Cardiac muscle cell (in vitro differentiated cells and primary cell): ENCODE measurements at regions not wholly inside any gene's neighbourhood (a gene's known extent, or its start where the extent isn't known, plus 50 kb on each side); places are given as distances from the start of the nearest gene placed in this dataset.
A peak's percentile ranks its signal among the peaks of the same experiment; 100 is the strongest.

Experiments
- DNase-seq, 2 donors: peaks; one replicate each; pipeline versions ENCODE4 v3.0.0 to v3.0.0-alpha.2; 2010 to 2017; ENCODE audit warnings: low read depth in 1 of 2, low spot score in 1 of 2
- H3K27ac ChIP-seq: fragments of 200-600 bp; sonication (generic); 2 replicates; pipeline ENCODE4 v1.5.1; 2016
- H3K27me3 ChIP-seq: fragments of 200-600 bp; sonication (generic); 2 replicates; pipeline ENCODE4 v1.6.0; 2016; ENCODE audit warnings: control low read depth
- H3K36me3 ChIP-seq: fragments of 200-600 bp; sonication (generic); 2 replicates; pipeline ENCODE4 v1.5.1; 2016; ENCODE audit warnings: control low read depth
- H3K4me1 ChIP-seq: fragments of 200-600 bp; sonication (generic); 2 replicates; pipeline ENCODE4 v1.8.1; 2017; ENCODE audit warnings: low read depth, mild to moderate bottlenecking, mixed run types
- H3K4me3 ChIP-seq: fragments of 200-600 bp; sonication (generic); 2 replicates; pipeline ENCODE4 v1.5.1; 2016; ENCODE audit warnings: mild to moderate bottlenecking
- H3K9me3 ChIP-seq: fragments of 200-600 bp; sonication (generic); 2 replicates; pipeline ENCODE4 v1.5.1; 2017; ENCODE audit warnings: low read depth, mild to moderate bottlenecking, control low read depth
- CTCF ChIP-seq: IDR thresholded peaks from 2 replicates; pipeline ENCODE4 v1.5.1; 2012; ENCODE audit warnings: low read depth, mild to moderate bottlenecking, low read length

GRCh38 chr14:71606575-71606974 is 325.7 kb upstream of the RGS6 start:
- TF ChIP-seq CTCF = no peak
- DNase-seq = no peak
- no peak overlapping the region for H3K4me3 ChIP-seq
- peaks cover 2% of the 10 kb centered on the region for H3K4me1 ChIP-seq
- no peaks in the 10 kb centered on the region for H3K9me3 ChIP-seq
- H3K27ac ChIP-seq = no peak overlapping the region
- no peaks in the 10 kb centered on the region for H3K36me3 ChIP-seq
- no peaks in the 10 kb centered on the region for H3K27me3 ChIP-seq

GRCh38 chr14:71607056-71607455 is 325.2 kb upstream of the RGS6 start:
- no peaks in the 10 kb centered on the region for H3K36me3 ChIP-seq
- H3K4me1 ChIP-seq = peaks cover 2% of the 10 kb centered on the region
- H3K9me3 ChIP-seq = no peaks in the 10 kb centered on the region
- TF ChIP-seq CTCF = no peak
- H3K27ac ChIP-seq = no peak overlapping the region
- DNase-seq = no peak
- no peaks in the 10 kb centered on the region for H3K27me3 ChIP-seq
- no peak overlapping the region for H3K4me3 ChIP-seq

DNA sequence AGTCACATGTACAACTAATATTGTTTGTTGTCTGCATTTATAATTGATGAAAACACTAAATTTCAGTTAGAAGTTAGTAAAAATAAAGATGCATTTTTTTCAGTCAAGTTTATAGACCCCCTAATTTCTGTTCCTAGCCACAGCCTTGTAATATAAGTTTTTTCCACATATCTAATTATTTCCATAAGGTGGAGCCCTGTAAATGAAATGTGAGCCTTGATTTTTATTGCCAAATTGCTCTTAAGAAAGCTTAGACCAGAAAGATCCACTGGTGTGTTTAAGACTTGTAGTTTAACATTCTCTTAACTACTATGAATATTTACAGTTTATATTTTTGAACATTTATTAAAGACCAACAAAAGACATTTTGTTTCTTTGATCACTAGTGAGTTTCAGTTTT is 322.1 kb upstream of the RGS6 start:
- Histone ChIP-seq H3K36me3 (no peaks in the 10 kb centered on the region), H3K4me1 (peaks cover 2% of the 10 kb centered on the region), H3K4me3 (no peak overlapping the region), H3K27me3 (no peaks in the 10 kb centered on the region), H3K27ac (no peak overlapping the region), H3K9me3 (no peaks in the 10 kb centered on the region)
- peak in 1 of 2 donors; percentile 27 for DNase-seq
- TF ChIP-seq CTCF = no peak

GRCh38 chr14:71610797-71611196 is 321.4 kb upstream of the RGS6 start:
- H3K27me3 ChIP-seq = no peaks in the 10 kb centered on the region
- no peaks in the 10 kb centered on the region for H3K9me3 ChIP-seq
- no peaks in the 10 kb centered on the region for H3K36me3 ChIP-seq
- no peak for DNase-seq
- H3K4me1 ChIP-seq = peaks cover 2% of the 10 kb centered on the region
- TF ChIP-seq CTCF = no peak
- no peak overlapping the region for H3K4me3 ChIP-seq
- H3K27ac ChIP-seq = no peak overlapping the region

- H3K4me3 ChIP-seq = no peak overlapping the region
- H3K4me1 ChIP-seq = peaks cover 19% of the 10 kb centered on the region
- H3K27ac ChIP-seq = no peak overlapping the region
- no peak for DNase-seq
- H3K27me3 ChIP-seq = no peaks in the 10 kb centered on the region
- no peaks in the 10 kb centered on the region for H3K36me3 ChIP-seq
- TF ChIP-seq CTCF = no peak
- H3K9me3 ChIP-seq = no peaks in the 10 kb centered on the region
Measured at GRCh38 chr14:71613168-71613567, 319.1 kb upstream of the RGS6 start.

DNA sequence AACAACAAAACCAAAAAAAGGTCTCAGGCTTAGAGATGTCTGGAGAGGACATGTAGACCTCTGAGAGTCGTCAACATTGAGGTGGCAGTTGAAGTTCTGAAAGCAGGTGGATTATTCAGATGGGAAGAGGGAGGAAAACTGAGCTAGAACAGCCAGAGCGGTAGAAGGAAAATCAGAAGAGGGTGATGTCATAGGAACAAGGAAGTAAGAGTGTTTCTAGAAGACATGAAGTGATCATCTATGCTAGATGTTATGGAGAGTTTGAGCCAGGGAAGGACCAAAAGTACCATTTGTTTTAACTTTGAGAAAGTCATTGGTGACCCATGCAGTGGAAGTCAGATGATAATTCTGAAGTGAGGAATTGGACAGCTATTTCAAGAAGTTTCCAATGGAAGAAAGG is 316.2 kb upstream of the RGS6 start:
- no peak for TF ChIP-seq CTCF

More for the DNA sequence above, 316.2 kb upstream of the RGS6 start:
- Histone ChIP-seq H3K27me3 (no peaks in the 10 kb centered on the region), H3K9me3 (no peaks in the 10 kb centered on the region), H3K27ac (no peak overlapping the region), H3K4me3 (no peak overlapping the region), H3K36me3 (no peaks in the 10 kb centered on the region), H3K4me1 (peaks cover 20% of the 10 kb centered on the region)
- no peak for DNase-seq
